Mammary epithelial cell (primary cell): ENCODE measurements at regions not wholly inside any gene's neighbourhood (a gene's known extent, or its start where the extent isn't known, plus 50 kb on each side); places are given as distances from the start of the nearest gene placed in this dataset.

Source experiments
- CTCF ChIP-seq, 2 donors: IDR thresholded peaks in 1 of 2; conservative IDR thresholded peaks in 1 of 2; 2 replicates each; pipeline ENCODE4 v1.5.1; 2011 to 2012; ENCODE audit warnings: inconsistent platforms in 2 of 2, low read length in 2 of 2, mild to moderate bottlenecking in 2 of 2, control low read depth in 1 of 2, low read depth in 1 of 2; ENCODE audit not compliant: insufficient read depth in 1 of 2; ENCODE audit errors: extremely low read depth in 1 of 2
- EZH2 ChIP-seq: IDR thresholded peaks from 2 replicates; pipeline ENCODE4 v1.6.1; 2012; ENCODE audit warnings: low read length, inconsistent platforms, borderline replicate concordance

DNA sequence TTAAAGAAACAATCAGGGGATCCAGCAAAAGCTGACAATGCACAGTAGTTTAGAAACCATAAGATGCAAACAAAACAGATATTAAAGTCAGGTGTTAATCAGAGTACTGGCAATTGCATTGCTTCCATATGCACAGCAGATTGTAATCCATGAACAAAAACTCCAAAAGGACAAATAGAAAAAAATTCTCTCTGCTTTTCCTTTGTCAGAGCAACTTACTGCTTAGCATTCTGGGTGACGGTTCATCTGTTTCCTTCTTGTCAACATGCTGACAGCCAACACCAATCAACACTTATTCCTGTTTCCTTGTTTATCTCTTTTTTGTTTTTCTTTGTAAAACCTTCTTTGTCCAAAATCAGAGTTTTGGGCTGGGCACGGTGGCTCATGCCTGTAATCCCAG lies 473.1 kb downstream of the XIRP2 start:
- TF ChIP-seq CTCF (conservative IDR thresholded peaks at IDR 0.05 in 1 of 2, IDR thresholded peaks at IDR 0.05 in 1 of 2; ENCODE audit: extremely low read depth in 1 of 2, insufficient read depth in 1 of 2, low read depth in 1 of 2, low read length in 2 of 2), result no peak
- TF ChIP-seq EZH2, result no peak
